NCI-H524 treated with DMSO at 0.1 percent for 48 hours (cell line): ENCODE measurements at regions not wholly inside any gene's neighbourhood (a gene's known extent, or its start where the extent isn't known, plus 50 kb on each side); places are given as distances from the start of the nearest gene placed in this dataset.

Experiments
- DNase-seq: peaks from one replicate; lab custom pipeline; 2025; lab: John Stamatoyannopoulos, UW

GRCh38 chr22:49209452-49210195 is 618.0 kb downstream of the BRD1 start:
- peak; percentile 39 for DNase-seq

- no peak for DNase-seq
These were observed 618.9 kb downstream of the BRD1 start for GRCh38 chr22:49208768-49209252.

GRCh38 chr22:49208004-49208402 is 619.7 kb downstream of the BRD1 start:
- no peak for DNase-seq

- DNase-seq = no peak
These were observed 620.4 kb downstream of the BRD1 start for GRCh38 chr22:49207008-49208003.

GRCh38 chr22:49206281-49206680 is 621.4 kb downstream of the BRD1 start:
- DNase-seq = no peak

GRCh38 chr22:49205483-49205800 is 622.2 kb downstream of the BRD1 start:
- DNase-seq = no peak

- DNase-seq = no peak
These were observed 622.8 kb downstream of the BRD1 start for GRCh38 chr22:49204599-49205482.

- no peak for DNase-seq
These were observed 623.6 kb downstream of the BRD1 start for GRCh38 chr22:49203859-49204598.

GRCh38 chr22:49203091-49203858 is 624.4 kb downstream of the BRD1 start:
- no peak for DNase-seq

- no peak for DNase-seq
These were observed 625.4 kb downstream of the BRD1 start for GRCh38 chr22:49202226-49202625.

- no peak for DNase-seq
These were observed 626.4 kb downstream of the BRD1 start for GRCh38 chr22:49201046-49201970.

- DNase-seq = no peak
These were observed 628.4 kb downstream of the BRD1 start for GRCh38 chr22:49199224-49199623.

- no peak for DNase-seq
These were observed 629.0 kb downstream of the BRD1 start for GRCh38 chr22:49198705-49199084.

GRCh38 chr22:49197986-49198704 is 629.5 kb downstream of the BRD1 start:
- no peak for DNase-seq

GRCh38 chr22:49197505-49197904 is 630.2 kb downstream of the BRD1 start:
- DNase-seq = peak; percentile 12

- no peak for DNase-seq
These were observed 631.6 kb downstream of the BRD1 start for GRCh38 chr22:49196046-49196511.

- DNase-seq = no peak
These were observed 632.0 kb downstream of the BRD1 start for GRCh38 chr22:49195636-49196035.

GRCh38 chr22:49193901-49194465 is 633.7 kb downstream of the BRD1 start:
- DNase-seq = no peak
